Prostate gland (tissue), 2 donors: ENCODE measurements at regions not wholly inside any gene's neighbourhood (a gene's known extent, or its start where the extent isn't known, plus 50 kb on each side); places are given as distances from the start of the nearest gene placed in this dataset.

ENCODE experiments used
- CTCF ChIP-seq, 4 experiments: fragments of 200-600 bp in 2 of 4; fragments of 450-650 bp in 2 of 4; sonication (generic) in 2 of 4; IDR thresholded peaks; 1 replicate in 3 of 4; 2 replicates in 1 of 4; pipeline ENCODE4 v1.5.1; 2016 to 2019; ENCODE audit warnings: antibody characterized with exemption in 4 of 4, mild to moderate bottlenecking in 2 of 4, moderate library complexity in 2 of 4
- POLR2A ChIP-seq: fragments of 450-650 bp; IDR thresholded peaks from one replicate; pipeline ENCODE4 v1.6.1; 2016; ENCODE audit warnings: antibody characterized with exemption, mild to moderate bottlenecking
- POLR2AphosphoS5 ChIP-seq: sonication (generic); formaldehyde crosslinking; IDR thresholded peaks from one replicate; pipeline ENCODE4 v1.6.1; 2017; ENCODE audit warnings: antibody characterized with exemption

DNA sequence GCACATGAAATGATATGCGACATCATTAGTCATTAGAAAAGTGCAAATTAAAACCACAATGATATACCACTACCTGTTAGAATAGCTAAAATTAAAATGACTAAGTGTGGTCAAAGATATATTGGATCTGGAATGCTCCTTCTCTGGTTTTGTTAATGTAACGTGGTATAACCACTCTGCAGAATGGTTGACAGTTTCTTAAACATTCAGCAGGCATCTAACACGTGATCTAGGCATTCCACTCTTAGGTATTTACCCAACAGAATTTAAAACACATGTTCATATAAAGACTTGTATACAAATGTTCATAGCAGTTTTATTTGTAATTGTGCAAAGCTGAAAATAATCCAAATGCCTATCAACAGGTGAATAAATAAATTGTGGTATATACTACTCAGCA is 165.0 kb upstream of the PLXNA2 start:
- TF ChIP-seq CTCF (IDR thresholded peaks at IDR 0.05) (no peak), POLR2AphosphoS5 (no peak), POLR2A (no peak)
